ENCODE measurements at regions not wholly inside any gene's neighbourhood (a gene's known extent, or its start where the extent isn't known, plus 50 kb on each side); places are given as distances from the start of the nearest gene placed in this dataset.

DNA sequence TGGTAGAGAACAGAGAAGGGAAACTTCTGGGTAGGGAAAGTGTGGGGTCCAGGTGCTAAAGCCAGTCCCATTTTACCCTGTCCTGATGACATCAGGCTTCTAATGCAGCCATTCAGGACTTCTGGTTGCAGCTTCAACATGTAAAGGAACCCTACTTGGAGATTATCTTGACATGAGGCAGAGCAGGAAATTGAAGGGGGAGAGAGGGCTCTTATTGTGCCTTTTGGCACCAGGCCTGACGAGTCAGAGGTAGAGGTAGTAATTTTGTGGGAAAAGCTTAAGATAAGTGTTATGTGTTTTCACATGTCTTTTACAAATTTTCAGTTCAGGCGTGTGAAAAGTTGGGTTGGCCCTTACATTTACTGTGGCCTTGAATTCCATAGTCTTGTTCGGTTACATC, 102.4 kb upstream of the APC start:
- no peak overlapping the region for H3K4me3 ChIP-seq (ENCODE audit: low read depth, low read length)
- DNase-seq (ENCODE audit: low read depth, low spot score), result no peak
- in situ Hi-C loops (cut with HindIII; ENCODE audit: low sequenced_read_pairs), result no loop called here
- TF ChIP-seq, protein P1, sequence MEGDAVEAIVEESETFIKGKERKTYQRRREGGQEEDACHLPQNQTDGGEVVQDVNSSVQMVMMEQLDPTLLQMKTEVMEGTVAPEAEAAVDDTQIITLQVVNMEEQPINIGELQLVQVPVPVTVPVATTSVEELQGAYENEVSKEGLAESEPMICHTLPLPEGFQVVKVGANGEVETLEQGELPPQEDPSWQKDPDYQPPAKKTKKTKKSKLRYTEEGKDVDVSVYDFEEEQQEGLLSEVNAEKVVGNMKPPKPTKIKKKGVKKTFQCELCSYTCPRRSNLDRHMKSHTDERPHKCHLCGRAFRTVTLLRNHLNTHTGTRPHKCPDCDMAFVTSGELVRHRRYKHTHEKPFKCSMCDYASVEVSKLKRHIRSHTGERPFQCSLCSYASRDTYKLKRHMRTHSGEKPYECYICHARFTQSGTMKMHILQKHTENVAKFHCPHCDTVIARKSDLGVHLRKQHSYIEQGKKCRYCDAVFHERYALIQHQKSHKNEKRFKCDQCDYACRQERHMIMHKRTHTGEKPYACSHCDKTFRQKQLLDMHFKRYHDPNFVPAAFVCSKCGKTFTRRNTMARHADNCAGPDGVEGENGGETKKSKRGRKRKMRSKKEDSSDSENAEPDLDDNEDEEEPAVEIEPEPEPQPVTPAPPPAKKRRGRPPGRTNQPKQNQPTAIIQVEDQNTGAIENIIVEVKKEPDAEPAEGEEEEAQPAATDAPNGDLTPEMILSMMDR (IDR thresholded peaks at IDR 0.05; ENCODE audit: low read depth, low read length), result no peak

- DNase-seq (ENCODE audit: low read depth, low spot score), result no peak
- in situ Hi-C loops (cut with HindIII; ENCODE audit: low sequenced_read_pairs), result no loop called here
- no peak overlapping the region for H3K4me3 ChIP-seq (ENCODE audit: low read depth, low read length)
- TF ChIP-seq, protein P1 (IDR thresholded peaks at IDR 0.05; ENCODE audit: low read depth, low read length), result no peak
Observed at GRCh38 chr5:112635771-112636731, 101.6 kb upstream of the APC start.

DNA sequence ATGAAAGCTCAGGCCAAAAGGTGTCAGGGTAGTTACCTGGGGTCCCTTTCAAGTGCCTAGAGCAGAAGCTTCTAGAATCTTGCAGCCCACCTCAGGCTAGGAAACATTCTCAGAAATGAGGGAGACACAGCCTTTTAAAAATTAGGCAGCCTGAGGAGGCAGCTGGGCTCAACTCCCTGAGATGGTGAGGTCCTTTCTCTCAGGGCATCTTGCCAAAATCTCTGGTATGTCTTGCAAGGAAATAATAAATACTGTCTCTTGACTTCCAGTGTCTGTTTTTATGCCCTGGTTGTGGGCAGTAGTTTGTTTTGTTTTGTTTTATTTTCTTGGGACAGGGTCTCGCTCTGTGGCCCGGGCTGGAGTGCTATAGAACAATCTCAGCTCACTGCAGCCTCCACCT, 100.9 kb upstream of the APC start:
- TF ChIP-seq, protein P1 (IDR thresholded peaks at IDR 0.05; ENCODE audit: low read depth, low read length), result no peak
- no peak for DNase-seq (ENCODE audit: low read depth, low spot score)
- H3K4me3 ChIP-seq (ENCODE audit: low read depth, low read length), result no peak overlapping the region
- in situ Hi-C loops (cut with HindIII; ENCODE audit: low sequenced_read_pairs), result no loop called here

DNA sequence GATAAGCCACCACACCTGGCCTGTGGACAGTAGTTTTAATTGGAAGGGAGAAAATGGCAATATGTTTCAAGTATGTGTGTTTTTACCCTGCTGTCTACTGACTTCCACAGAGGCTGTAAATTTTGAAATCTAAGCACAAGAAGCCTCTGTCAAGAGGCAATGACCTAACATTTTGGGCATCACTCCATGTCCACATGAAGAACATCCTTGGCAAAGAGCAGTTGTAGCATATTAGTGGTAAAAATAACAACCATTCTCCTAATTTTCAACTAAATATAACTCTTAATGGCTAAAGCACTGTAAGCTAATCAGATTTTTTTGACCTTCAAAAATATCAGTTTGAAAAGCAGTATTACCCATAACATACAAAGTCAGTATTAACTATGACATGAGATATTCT, 100.3 kb upstream of the APC start:
- TF ChIP-seq, protein P1 (IDR thresholded peaks at IDR 0.05; ENCODE audit: low read depth, low read length), result no peak
- no peak overlapping the region for H3K4me3 ChIP-seq (ENCODE audit: low read depth, low read length)
- DNase-seq (ENCODE audit: low read depth, low spot score), result no peak
- in situ Hi-C loops (cut with HindIII; ENCODE audit: low sequenced_read_pairs), result no loop called here

DNA sequence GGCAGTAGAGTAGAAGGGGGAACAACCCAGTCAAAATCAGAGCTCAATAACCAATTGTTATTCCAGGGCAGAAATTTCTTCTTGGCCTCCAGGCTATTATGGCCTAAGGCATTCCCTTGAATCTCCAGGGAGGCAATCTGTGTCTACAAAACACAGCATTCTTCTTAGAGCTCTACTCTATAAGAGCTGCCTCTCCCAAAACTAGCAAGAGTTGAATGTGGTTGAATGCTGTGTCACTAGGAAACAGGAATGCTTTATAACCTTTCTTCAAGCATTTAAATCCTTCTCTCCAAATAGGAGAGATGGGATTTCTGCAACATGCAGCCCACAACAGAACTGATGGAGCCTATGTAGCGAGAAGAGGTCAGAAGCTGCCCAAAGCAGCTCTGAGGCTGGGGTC, 97.1 kb upstream of the APC start:
- no peak for DNase-seq (ENCODE audit: low read depth, low spot score)
- in situ Hi-C loops (cut with HindIII; ENCODE audit: low sequenced_read_pairs), result no loop called here
- no peak overlapping the region for H3K4me3 ChIP-seq (ENCODE audit: low read depth, low read length)
- TF ChIP-seq, protein P1 (IDR thresholded peaks at IDR 0.05; ENCODE audit: low read depth, low read length), result no peak

DNA sequence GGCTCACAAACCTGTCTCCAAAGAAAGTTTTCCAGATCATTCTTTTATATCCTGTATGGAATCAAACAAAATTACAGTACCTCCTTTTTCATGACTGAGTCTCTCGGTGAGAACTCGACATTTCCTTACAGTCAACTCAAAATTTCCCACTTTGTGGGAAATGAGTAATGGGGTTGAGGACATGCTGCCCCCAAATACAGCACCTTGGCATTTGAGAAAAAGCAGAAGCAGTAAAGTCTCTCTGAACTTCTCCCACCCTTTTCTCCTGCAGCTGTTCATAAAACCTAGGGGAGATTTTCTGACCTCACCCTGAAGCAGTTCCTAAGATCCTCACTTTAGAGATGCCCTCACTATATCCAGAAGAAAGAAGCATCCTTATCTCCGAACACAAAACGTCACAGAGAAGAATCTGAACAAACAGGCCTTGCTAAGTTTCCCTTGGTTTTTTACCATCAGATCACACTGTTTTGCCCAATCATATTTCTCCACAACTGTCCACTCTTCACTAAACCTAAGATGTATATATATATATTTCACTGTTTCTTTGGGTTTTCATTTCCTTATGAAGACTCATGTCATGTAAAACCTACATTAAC, 96.1 kb upstream of the APC start:
- no peak overlapping the region for H3K4me3 ChIP-seq (ENCODE audit: low read depth, low read length)
- in situ Hi-C loops (cut with HindIII; ENCODE audit: low sequenced_read_pairs), result no loop called here
- TF ChIP-seq, protein P1 (IDR thresholded peaks at IDR 0.05; ENCODE audit: low read depth, low read length), result no peak
- no peak for DNase-seq (ENCODE audit: low read depth, low spot score)
